GM23248 (cell line): ENCODE measurements at regions not wholly inside any gene's neighbourhood (a gene's known extent, or its start where the extent isn't known, plus 50 kb on each side); places are given as distances from the start of the nearest gene placed in this dataset.
"Not testable (repeated sequence)": the region's sequence is repeated elsewhere in the genome, so short reads cannot be mapped to it uniquely, and the experiment has no call there.

Source experiments
- DNase-seq: peaks from one replicate; pipeline ENCODE4 v3.0.0-alpha.2; 2015
- H2AFZ ChIP-seq: fragments of 200-600 bp; sonication (generic); 2 replicates; pipeline ENCODE4 v1.6.1; 2016; ENCODE audit warnings: antibody characterized with exemption
- H3F3A ChIP-seq: fragments of 200-600 bp; sonication (generic); 2 replicates; pipeline ENCODE4 v1.6.1; 2016; ENCODE audit warnings: mild to moderate bottlenecking, antibody characterized with exemption, mixed run types; ENCODE audit not compliant: insufficient read depth
- H3K27ac ChIP-seq: fragments of 200-600 bp; sonication (generic); 2 replicates; pipeline ENCODE4 v1.5.1; 2016; ENCODE audit warnings: mild to moderate bottlenecking
- H3K27me3 ChIP-seq: fragments of 200-600 bp; sonication (generic); replicated peaks from 2 replicates; pipeline ENCODE4 v1.6.1; 2016; ENCODE audit warnings: mild to moderate bottlenecking; ENCODE audit not compliant: insufficient read depth
- H3K36me3 ChIP-seq: fragments of 200-600 bp; sonication (generic); 2 replicates; pipeline ENCODE4 v1.6.1; 2016; ENCODE audit warnings: low read depth, mild to moderate bottlenecking
- H3K4me1 ChIP-seq: fragments of 200-600 bp; sonication (generic); 2 replicates; pipeline ENCODE4 v1.6.1; 2016; ENCODE audit warnings: mild to moderate bottlenecking; ENCODE audit not compliant: insufficient read depth
- H3K4me2 ChIP-seq: fragments of 200-600 bp; sonication (generic); one replicate; pipeline ENCODE4 v1.6.1; 2016; ENCODE audit warnings: mild to moderate bottlenecking; ENCODE audit not compliant: unreplicated experiment
- H3K4me3 ChIP-seq: fragments of 200-600 bp; sonication (generic); 2 replicates; pipeline ENCODE4 v1.5.1; 2016; ENCODE audit warnings: mild to moderate bottlenecking
- H3K79me2 ChIP-seq: fragments of 200-600 bp; sonication (generic); 2 replicates; pipeline ENCODE4 v1.6.1; 2016; ENCODE audit warnings: mild to moderate bottlenecking; ENCODE audit not compliant: insufficient read depth
- H3K9ac ChIP-seq: fragments of 200-600 bp; sonication (generic); 2 replicates; pipeline ENCODE4 v1.6.1; 2016; ENCODE audit warnings: mild to moderate bottlenecking
- H3K9me2 ChIP-seq: fragments of 200-600 bp; sonication (generic); 2 replicates; pipeline ENCODE4 v1.6.1; 2016; ENCODE audit warnings: mixed run types, mild to moderate bottlenecking, moderate library complexity; ENCODE audit not compliant: insufficient read depth
- H3K9me3 ChIP-seq: fragments of 200-600 bp; sonication (generic); one replicate; pipeline ENCODE4 v1.6.1; 2017; ENCODE audit warnings: low read depth
- H4K20me1 ChIP-seq: fragments of 200-600 bp; sonication (generic); 2 replicates; pipeline ENCODE4 v1.6.0; 2016; ENCODE audit not compliant: insufficient read depth
- EZH2 ChIP-seq: fragments of 200-600 bp; sonication (generic); IDR thresholded peaks from 2 replicates; pipeline ENCODE4 v1.6.1; 2018; ENCODE audit warnings: antibody characterized with exemption, mild to moderate bottlenecking; ENCODE audit not compliant: insufficient read depth, poor library complexity, severe bottlenecking
- EZH2phosphoT487 ChIP-seq: fragments of 200-600 bp; sonication (generic); IDR thresholded peaks from 2 replicates; pipeline ENCODE4 v1.6.1; 2018; ENCODE audit warnings: antibody characterized with exemption, moderate library complexity, mild to moderate bottlenecking, low read depth; ENCODE audit not compliant: insufficient read depth
- WGBS, 2 experiments: methylation state at CpG; one replicate each; pipeline ENCODE4 v1.1.6; 2015 to 2017; ENCODE audit warnings: low lambda C conversion rate in 2 of 2, low coverage in 1 of 2; ENCODE audit errors: missing lambda C conversion rate in 2 of 2; 5-methylcytosine and 5-hydroxymethylcytosine counted together
- in situ Hi-C: fragments of 300-500 bp; cut with MboI; formaldehyde crosslinking; loops from 2 replicates; pipeline ENCODE4 v1.15.0; 2020

DNA sequence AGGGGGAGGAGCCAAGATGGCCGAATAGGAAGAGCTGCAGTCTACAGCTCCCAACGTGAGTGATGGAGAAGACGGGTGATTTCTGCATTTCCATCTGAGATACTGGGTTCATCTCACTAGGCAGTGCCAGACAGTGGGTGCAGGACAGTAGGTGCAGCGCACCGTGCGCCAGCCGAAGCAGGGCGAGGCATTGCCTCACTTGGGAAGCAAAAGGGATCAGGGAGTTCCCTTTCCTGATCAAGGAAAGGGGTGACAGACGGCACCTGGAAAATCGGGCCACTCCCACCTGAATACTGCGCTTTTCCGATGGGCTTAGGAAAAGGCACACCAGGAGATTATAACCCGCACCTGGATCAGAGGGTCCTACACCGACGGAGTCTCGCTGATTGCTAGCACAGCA lies 121.1 kb upstream of the SESTD1 start:
- WGBS, 2 experiments: 77 to 81% methylated on average over 15 to 16 of the region's 16 CpGs
- H2AFZ ChIP-seq, in situ Hi-C loops, H3K4me2 ChIP-seq, H3K9me3 ChIP-seq, H3F3A ChIP-seq, H3K9ac ChIP-seq, H3K9me2 ChIP-seq, H3K36me3 ChIP-seq, H3K79me2 ChIP-seq, H3K4me1 ChIP-seq, DNase-seq, H4K20me1 ChIP-seq, H3K27ac ChIP-seq, H3K27me3 ChIP-seq, H3K4me3 ChIP-seq: not testable (repeated sequence)

DNA sequence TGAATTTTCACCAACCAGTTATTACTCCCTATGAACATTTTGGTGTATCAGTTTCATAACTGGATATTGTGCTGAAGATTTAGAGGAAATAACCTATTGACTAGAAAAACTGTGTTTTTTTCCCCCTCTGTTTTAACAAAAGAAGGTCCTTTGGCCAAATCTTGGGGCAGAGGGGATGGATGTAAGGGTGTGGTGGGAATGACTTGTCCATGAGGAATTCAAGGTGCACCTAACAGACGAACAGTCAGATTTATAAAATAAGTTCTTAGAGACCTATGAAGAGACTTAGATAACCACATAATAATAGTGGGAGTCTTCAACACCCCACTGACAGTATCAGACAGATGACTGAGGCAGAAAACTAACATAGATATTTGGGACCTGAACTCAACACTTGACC lies 119.3 kb upstream of the SESTD1 start:
- DNase-seq: no peak
- in situ Hi-C loops: no loop called here
- H3K9ac ChIP-seq: no peak overlapping the region
- no peak overlapping the region for H2AFZ ChIP-seq
- no peak overlapping the region for H3K27ac ChIP-seq
- TF ChIP-seq EZH2phosphoT487 (no peak), EZH2 (no peak)
- no peaks in the 10 kb centered on the region for H3K9me3 ChIP-seq
- no peaks in the 10 kb centered on the region for H3K27me3 ChIP-seq
- no peaks in the 10 kb centered on the region for H3K9me2 ChIP-seq
- H3K4me3 ChIP-seq: no peak overlapping the region
- no peaks in the 10 kb centered on the region for H3K36me3 ChIP-seq
- no peaks in the 10 kb centered on the region for H3K4me1 ChIP-seq
- WGBS, 2 experiments: 15 to 28% methylated on average over 1 of the region's 1 CpG
- H3K79me2 ChIP-seq: no peaks in the 10 kb centered on the region
- H3F3A ChIP-seq: no peaks in the 10 kb centered on the region
- no peaks in the 10 kb centered on the region for H4K20me1 ChIP-seq
- no peak overlapping the region for H3K4me2 ChIP-seq

DNA sequence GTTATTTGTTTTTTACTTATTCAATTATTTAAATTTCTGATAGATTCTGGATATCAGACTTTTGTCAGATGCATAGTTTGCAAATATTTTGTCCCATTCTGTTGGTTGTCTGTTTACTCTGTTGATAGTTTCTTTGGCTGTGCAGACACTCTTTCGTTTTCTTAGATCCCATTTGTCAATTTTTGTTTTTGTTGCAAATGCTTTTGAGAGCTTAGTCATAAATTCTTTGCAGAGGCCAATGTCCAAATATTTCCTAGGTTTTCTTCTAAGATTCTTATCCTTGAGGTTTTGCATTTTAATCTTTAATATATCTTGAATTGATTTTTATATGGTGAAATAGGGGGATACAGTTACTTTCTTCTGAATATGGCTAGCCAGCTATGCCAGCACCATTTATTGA lies 112.7 kb upstream of the SESTD1 start:
- no peaks in the 10 kb centered on the region for H3K9me2 ChIP-seq
- H3K27me3 ChIP-seq: no peaks in the 10 kb centered on the region
- no peak overlapping the region for H3K9ac ChIP-seq
- H3K4me2 ChIP-seq: peak overlapping the region; percentile 29
- in situ Hi-C loops: no loop called here
- no peak overlapping the region for H3K4me3 ChIP-seq
- no peaks in the 10 kb centered on the region for H3F3A ChIP-seq
- no peaks in the 10 kb centered on the region for H3K79me2 ChIP-seq
- no peaks in the 10 kb centered on the region for H4K20me1 ChIP-seq
- no peaks in the 10 kb centered on the region for H3K9me3 ChIP-seq
- H3K4me1 ChIP-seq: no peaks in the 10 kb centered on the region; the same call in 1 of the 2 replicates
- H3K27ac ChIP-seq: no peak overlapping the region
- H3K36me3 ChIP-seq: no peaks in the 10 kb centered on the region
- 37 to 45% methylated on average over 1 of the region's 1 CpG for WGBS, 2 experiments
- peak; percentile 27 for DNase-seq
- TF ChIP-seq EZH2 (no peak), EZH2phosphoT487 (no peak)
- no peak overlapping the region for H2AFZ ChIP-seq

DNA sequence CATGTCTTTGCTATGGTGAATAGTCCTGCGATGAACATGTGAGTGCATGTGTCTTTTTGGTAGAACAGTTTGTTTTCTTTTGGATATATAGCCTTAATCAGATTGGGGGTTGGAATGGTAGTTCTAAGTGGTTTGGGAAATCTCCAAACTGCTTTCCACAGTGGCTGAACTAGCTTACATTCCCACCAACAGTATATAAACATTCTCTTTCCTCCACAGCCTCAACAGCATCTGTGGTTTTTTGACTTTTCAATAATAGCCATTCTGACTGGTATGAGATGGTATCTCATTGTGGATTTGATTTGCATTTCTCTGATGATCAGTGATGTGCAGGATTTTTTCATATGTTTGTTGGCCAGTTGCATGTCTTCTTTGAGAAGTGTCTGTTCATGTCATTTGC lies 112.2 kb upstream of the SESTD1 start:
- no peak for DNase-seq
- TF ChIP-seq EZH2: no peak
- no peak for TF ChIP-seq EZH2phosphoT487

DNA sequence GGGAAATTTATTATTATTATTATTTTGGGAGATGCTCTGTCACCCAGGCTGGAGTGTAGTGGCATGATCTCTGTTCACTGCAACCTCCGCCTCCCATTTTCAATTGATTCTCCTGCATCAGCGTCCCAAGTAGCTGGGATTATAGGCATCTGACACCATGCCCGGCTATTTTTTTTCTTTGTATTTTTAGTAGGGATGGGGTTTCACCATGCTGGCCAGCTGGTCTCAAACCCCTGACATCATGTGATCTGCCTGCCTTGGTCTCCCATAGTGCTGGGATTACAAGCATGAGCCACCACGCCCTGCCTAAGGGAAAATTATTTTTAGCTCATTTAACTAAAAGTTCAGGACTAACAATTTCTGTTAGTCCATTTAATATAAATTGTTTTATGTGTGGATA lies 109.2 kb upstream of the SESTD1 start:
- TF ChIP-seq EZH2phosphoT487 (no peak), EZH2 (no peak)
- no peaks in the 10 kb centered on the region for H3K36me3 ChIP-seq
- H3K27me3 ChIP-seq: no peaks in the 10 kb centered on the region
- H4K20me1 ChIP-seq: no peaks in the 10 kb centered on the region
- H3K4me2 ChIP-seq: no peak overlapping the region
- H3K9me2 ChIP-seq: no peaks in the 10 kb centered on the region
- H3K9ac ChIP-seq: no peak overlapping the region
- 78% methylated on average over 4 of the region's 4 CpGs for WGBS, 2 experiments
- no peak overlapping the region for H3K4me3 ChIP-seq
- H3K27ac ChIP-seq: no peak overlapping the region
- in situ Hi-C loops: no loop called here
- no peaks in the 10 kb centered on the region for H3F3A ChIP-seq
- H2AFZ ChIP-seq: no peak overlapping the region
- H3K79me2 ChIP-seq: no peaks in the 10 kb centered on the region
- DNase-seq: no peak
- H3K4me1 ChIP-seq: no peaks in the 10 kb centered on the region; the same call in 1 of the 2 replicates
- H3K9me3 ChIP-seq: no peaks in the 10 kb centered on the region

More for the DNA sequence above, 112.2 kb upstream of the SESTD1 start:
- no peaks in the 10 kb centered on the region for H3K9me3 ChIP-seq
- H3K27ac ChIP-seq: no peak overlapping the region
- H3K4me3 ChIP-seq: no peak overlapping the region
- no peaks in the 10 kb centered on the region for H3K79me2 ChIP-seq
- H3K27me3 ChIP-seq: no peaks in the 10 kb centered on the region
- no peaks in the 10 kb centered on the region; the same call in 1 of the 2 replicates for H3K4me1 ChIP-seq
- H3F3A ChIP-seq: no peaks in the 10 kb centered on the region
- H4K20me1 ChIP-seq: no peaks in the 10 kb centered on the region
- no peaks in the 10 kb centered on the region for H3K9me2 ChIP-seq
- no peaks in the 10 kb centered on the region for H3K36me3 ChIP-seq
- H2AFZ ChIP-seq: no peak overlapping the region
- peak overlapping the region; percentile 29 for H3K4me2 ChIP-seq
- H3K9ac ChIP-seq: no peak overlapping the region
- 76 to 79% methylated on average over 1 of the region's 1 CpG for WGBS, 2 experiments
- in situ Hi-C loops: no loop called here

DNA sequence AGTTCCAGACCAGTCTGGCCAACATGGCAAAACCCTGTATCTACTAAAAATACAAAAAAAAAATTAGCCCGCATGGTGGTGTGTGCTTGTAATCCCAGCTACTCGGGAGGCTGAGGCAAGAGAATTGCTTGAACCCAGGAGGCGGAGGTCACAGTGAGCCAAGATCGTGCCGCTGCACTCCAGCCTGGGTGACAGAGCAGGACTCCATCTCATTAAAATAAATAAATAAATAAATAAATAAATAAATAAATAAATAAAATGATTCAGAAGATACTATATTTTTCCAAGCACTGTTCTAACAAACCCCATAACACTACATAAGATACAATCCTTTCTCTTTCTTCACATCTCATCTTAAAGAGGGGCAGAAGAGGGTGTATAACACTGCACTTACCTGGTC lies 100.9 kb upstream of the SESTD1 start:
- H3K36me3 ChIP-seq, H3K4me2 ChIP-seq, H3F3A ChIP-seq, H4K20me1 ChIP-seq, H3K4me1 ChIP-seq, H3K79me2 ChIP-seq, H3K9ac ChIP-seq, H3K9me3 ChIP-seq, DNase-seq, H3K27ac ChIP-seq, H3K9me2 ChIP-seq, H2AFZ ChIP-seq, H3K4me3 ChIP-seq, in situ Hi-C loops, H3K27me3 ChIP-seq: not testable (repeated sequence)
- WGBS, 2 experiments: 91 to 97% methylated on average over 5 of the region's 5 CpGs
